OCI-LY7 (cell line): ENCODE measurements at regions not wholly inside any gene's neighbourhood (a gene's known extent, or its start where the extent isn't known, plus 50 kb on each side); places are given as distances from the start of the nearest gene placed in this dataset.

Experiments used
- BruUV-seq: library from RNA; stranded (reverse); fragments of 400-500 nt; replicated peaks from 2 replicates; lab custom pipeline; 2021; lab: Mats Ljungman, UMichigan
- CTCF ChIA-PET: fragments of 300-600 bp; sonication (Branson Sonifier 250); formaldehyde crosslinking; loops from one replicate; lab custom pipeline; 2022; ENCODE audit warnings: antibody characterized with exemption; ENCODE audit not compliant: unreplicated experiment; lab: Charles Lee
- POLR2A ChIA-PET: fragments of 300-600 bp; sonication (Branson Sonifier 250); formaldehyde crosslinking; loops from one replicate; lab custom pipeline; 2022; ENCODE audit warnings: antibody characterized with exemption; lab: Charles Lee
- DNase-seq: peaks from one replicate; pipeline ENCODE4 v3.0.0-alpha.2; 2015; ENCODE audit warnings: low spot score
- H2AFZ ChIP-seq: fragments of 200-600 bp; sonication (generic), shearing (Covaris generic); 2 replicates; pipeline ENCODE4 v1.6.1; 2014; ENCODE audit warnings: mild to moderate bottlenecking, antibody characterized with exemption, low read length, moderate library complexity
- H3K27ac ChIP-seq: fragments of 200-600 bp; sonication (generic); 2 replicates; pipeline ENCODE4 v1.5.1; 2014; ENCODE audit warnings: mixed run types, low read depth, mild to moderate bottlenecking, moderate library complexity, low read length, inconsistent platforms; ENCODE audit not compliant: poor library complexity, severe bottlenecking
- H3K36me3 ChIP-seq: fragments of 200-600 bp; sonication (generic); 2 replicates; pipeline ENCODE4 v1.6.1; 2014; ENCODE audit warnings: mild to moderate bottlenecking, antibody characterized with exemption, low read length, moderate library complexity, mixed read lengths; ENCODE audit not compliant: insufficient read depth
- H3K4me1 ChIP-seq: fragments of 200-600 bp; sonication (generic); 2 replicates; pipeline ENCODE4 v1.5.1; 2014; ENCODE audit warnings: mild to moderate bottlenecking, low read length; ENCODE audit not compliant: insufficient read depth, poor library complexity, severe bottlenecking
- H3K4me2 ChIP-seq: fragments of 200-600 bp; sonication (generic); 2 replicates; pipeline ENCODE4 v1.6.1; 2014; ENCODE audit warnings: mild to moderate bottlenecking, low read length
- H3K4me3 ChIP-seq: fragments of 200-600 bp; sonication (generic); 2 replicates; pipeline ENCODE4 v1.5.1; 2014; ENCODE audit warnings: mild to moderate bottlenecking, low read depth, low read length; ENCODE audit not compliant: poor library complexity, severe bottlenecking
- H3K79me2 ChIP-seq: fragments of 200-600 bp; sonication (generic); 2 replicates; pipeline ENCODE4 v1.6.1; 2016; ENCODE audit warnings: low read depth, mild to moderate bottlenecking, low read length, moderate library complexity, mixed read lengths; ENCODE audit not compliant: insufficient read depth
- H3K9me2 ChIP-seq: fragments of 200-600 bp; sonication (generic); 2 replicates; pipeline ENCODE4 v1.6.1; 2016; ENCODE audit warnings: mild to moderate bottlenecking, low read length, mixed read lengths; ENCODE audit not compliant: insufficient read depth
- H3K9me3 ChIP-seq: fragments of 200-600 bp; sonication (generic); 2 replicates; pipeline ENCODE4 v1.6.1; 2014; ENCODE audit warnings: mild to moderate bottlenecking, mixed run types, low read length, mixed read lengths
- H4K20me1 ChIP-seq: fragments of 200-600 bp; sonication (generic); 2 replicates; pipeline ENCODE4 v1.6.1; 2014; ENCODE audit warnings: mild to moderate bottlenecking, antibody characterized with exemption, low read length, moderate library complexity, mixed read lengths; ENCODE audit not compliant: insufficient read depth
- EZH2phosphoT487 ChIP-seq: fragments of 200-600 bp; sonication (generic); IDR thresholded peaks from 2 replicates; pipeline ENCODE4 v1.6.1; 2018; ENCODE audit warnings: low read depth, borderline replicate concordance, mild to moderate bottlenecking, mixed run types, antibody characterized with exemption, low read length, moderate library complexity, mixed read lengths
- intact Hi-C: fragments of 100-400 bp; cut with micrococcal nuclease; formaldehyde crosslinking; loops from one replicate; pipeline ENCODE4 v1.10.0; 2022; ENCODE audit not compliant: unreplicated experiment
- TF ChIP-seq, protein P1 (sequence below): fragments of 200-600 bp; sonication (generic); conservative IDR thresholded peaks from 2 replicates; pipeline ENCODE4 v1.5.1; 2014; ENCODE audit warnings: mild to moderate bottlenecking, antibody characterized with exemption, low read length, moderate library complexity, mixed read lengths

DNA sequence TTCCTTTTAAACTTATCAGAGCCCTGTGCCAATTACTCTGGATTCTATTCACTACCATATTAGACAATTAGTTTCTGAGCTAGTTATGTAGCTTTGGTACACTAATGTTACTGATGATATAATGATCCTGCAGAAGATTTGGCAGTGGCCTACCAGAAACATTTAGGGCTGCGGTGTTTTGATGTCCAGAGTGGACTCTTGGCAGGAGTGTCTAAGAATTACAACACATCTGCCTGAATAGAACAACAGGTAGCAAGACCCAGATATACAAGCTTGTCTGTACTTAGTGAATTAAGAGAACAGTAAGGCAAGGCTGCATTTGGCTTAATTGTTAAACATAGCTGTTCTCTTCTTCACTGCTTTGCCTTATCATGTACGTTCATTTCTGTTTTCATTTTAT is 691.6 kb upstream of the FBXO33 start:
- H3K79me2 ChIP-seq = no peaks in the 10 kb centered on the region
- POLR2A ChIA-PET = interaction anchor here (0.5 to 0.6 kb wide), 2 partner anchors 138 to 441 kb away, joined by 3 read pairs; no protein-coding TSS in a partner anchor

DNA sequence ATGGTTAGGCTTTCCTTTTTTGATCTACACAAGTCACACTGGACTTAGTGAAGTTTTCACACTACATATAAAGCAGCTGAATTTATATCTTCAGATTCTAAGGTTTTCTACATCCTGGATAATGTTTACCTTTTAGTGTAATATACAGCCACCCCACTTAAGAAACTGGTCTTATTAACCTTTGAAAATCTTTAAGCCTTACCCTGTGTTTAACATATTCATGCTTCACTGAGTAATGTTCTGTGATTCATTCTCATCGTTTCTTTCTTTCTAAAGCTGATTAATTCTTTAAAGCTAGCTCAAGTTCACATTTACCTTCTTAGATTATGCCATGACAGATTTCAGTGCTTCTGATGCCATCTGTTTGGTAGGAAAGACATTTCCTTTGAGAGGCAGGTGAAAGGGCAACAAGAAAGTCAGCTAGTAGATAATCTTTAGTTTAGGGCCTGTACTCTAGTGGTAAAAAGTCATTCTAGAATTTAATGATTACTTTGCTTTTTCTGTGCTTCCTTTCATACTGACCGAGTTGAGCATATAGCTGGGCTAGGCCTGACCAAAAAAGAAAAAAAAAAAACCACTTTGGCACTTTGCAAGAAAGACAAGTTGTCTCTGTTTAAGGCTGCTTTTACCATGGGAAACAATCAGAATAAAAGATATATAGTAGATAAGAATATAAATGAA is 690.9 kb upstream of the FBXO33 start:
- CTCF ChIA-PET = no interaction called here
- H3K27ac ChIP-seq = no peak overlapping the region

More for the DNA sequence above, 691.6 kb upstream of the FBXO33 start:
- Histone ChIP-seq H3K9me3 (no peaks in the 10 kb centered on the region), H4K20me1 (no peaks in the 10 kb centered on the region), H3K9me2 (no peaks in the 10 kb centered on the region), H3K4me2 (no peak overlapping the region), H3K27ac (no peak overlapping the region), H3K4me1 (peaks cover 4% of the 10 kb centered on the region), H3K36me3 (no peaks in the 10 kb centered on the region), H3K4me3 (no peak overlapping the region), H2AFZ (no peak overlapping the region)
- no peak for TF ChIP-seq EZH2phosphoT487
- TF ChIP-seq, protein P1, sequence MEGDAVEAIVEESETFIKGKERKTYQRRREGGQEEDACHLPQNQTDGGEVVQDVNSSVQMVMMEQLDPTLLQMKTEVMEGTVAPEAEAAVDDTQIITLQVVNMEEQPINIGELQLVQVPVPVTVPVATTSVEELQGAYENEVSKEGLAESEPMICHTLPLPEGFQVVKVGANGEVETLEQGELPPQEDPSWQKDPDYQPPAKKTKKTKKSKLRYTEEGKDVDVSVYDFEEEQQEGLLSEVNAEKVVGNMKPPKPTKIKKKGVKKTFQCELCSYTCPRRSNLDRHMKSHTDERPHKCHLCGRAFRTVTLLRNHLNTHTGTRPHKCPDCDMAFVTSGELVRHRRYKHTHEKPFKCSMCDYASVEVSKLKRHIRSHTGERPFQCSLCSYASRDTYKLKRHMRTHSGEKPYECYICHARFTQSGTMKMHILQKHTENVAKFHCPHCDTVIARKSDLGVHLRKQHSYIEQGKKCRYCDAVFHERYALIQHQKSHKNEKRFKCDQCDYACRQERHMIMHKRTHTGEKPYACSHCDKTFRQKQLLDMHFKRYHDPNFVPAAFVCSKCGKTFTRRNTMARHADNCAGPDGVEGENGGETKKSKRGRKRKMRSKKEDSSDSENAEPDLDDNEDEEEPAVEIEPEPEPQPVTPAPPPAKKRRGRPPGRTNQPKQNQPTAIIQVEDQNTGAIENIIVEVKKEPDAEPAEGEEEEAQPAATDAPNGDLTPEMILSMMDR = no peak
- no TSS peak for BruUV-seq
- CTCF ChIA-PET = no interaction called here
- intact Hi-C loops = no loop called here
- DNase-seq = no peak

More for the DNA sequence above, 690.9 kb upstream of the FBXO33 start:
- Histone ChIP-seq H2AFZ (peak overlapping the region; percentile 39; the same call in 1 of the 2 replicates), H3K4me2 (peak overlapping the region; percentile 41; the same call in 1 of the 2 replicates), H4K20me1 (no peaks in the 10 kb centered on the region), H3K9me3 (no peaks in the 10 kb centered on the region), H3K36me3 (no peaks in the 10 kb centered on the region), H3K9me2 (no peaks in the 10 kb centered on the region), H3K4me1 (peaks cover 4% of the 10 kb centered on the region), H3K79me2 (no peaks in the 10 kb centered on the region), H3K4me3 (no peak overlapping the region)
- DNase-seq = no peak
- intact Hi-C loops = no loop called here
- POLR2A ChIA-PET = interaction anchor here (0.6 to 1.5 kb wide), 3 partner anchors 9 to 523 kb away, joined by 4 to 5 read pairs (median 4); no protein-coding TSS in a partner anchor
- TF ChIP-seq EZH2phosphoT487 = no peak
- TF ChIP-seq, protein P1 = no peak
- no TSS peak for BruUV-seq
